Suppressor macrophage treated with lipopolysaccharide for 4 hours (primary cell): ENCODE measurements at regions not wholly inside any gene's neighbourhood (a gene's known extent, or its start where the extent isn't known, plus 50 kb on each side); places are given as distances from the start of the nearest gene placed in this dataset.
"Not testable (repeated sequence)": the region's sequence is repeated elsewhere in the genome, so short reads cannot be mapped to it uniquely, and the experiment has no call there.

Experiments used
- DNase-seq: peaks from one replicate; pipeline ENCODE4 v3.0.0-alpha.2; 2020

DNA sequence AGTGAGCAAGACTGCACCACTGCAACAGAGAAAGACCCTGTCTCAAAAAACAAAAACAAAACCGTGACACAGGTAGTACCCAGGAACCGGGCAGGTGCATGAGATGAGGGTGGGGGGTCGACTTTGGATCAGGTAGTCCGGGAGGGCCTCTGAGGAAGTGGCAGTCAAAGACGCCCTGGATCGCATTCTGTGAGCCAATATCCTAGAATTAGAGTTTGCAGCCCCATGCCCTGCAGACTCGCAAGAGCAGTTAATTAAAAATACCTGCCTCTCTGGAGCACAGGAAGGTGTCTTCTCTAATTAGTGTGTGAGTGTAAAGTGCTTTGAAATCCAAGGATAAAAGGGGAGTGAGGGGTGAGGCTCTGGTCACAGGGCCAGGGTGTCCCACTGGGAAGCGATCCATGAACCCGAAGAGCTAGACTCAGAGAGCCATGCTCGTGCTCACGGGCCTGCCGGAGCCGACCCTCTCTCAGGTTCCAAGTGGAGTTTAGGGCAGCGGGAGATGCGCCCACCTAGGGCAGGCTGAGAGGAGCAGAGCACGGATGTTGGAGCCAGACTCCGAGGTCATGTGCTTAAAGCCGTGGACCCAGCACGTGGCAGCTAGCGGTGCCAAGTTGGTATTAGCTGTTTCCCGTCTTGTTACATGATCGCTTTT is 74.7 kb upstream of the PTPN1 start:
- DNase-seq = no peak

DNA sequence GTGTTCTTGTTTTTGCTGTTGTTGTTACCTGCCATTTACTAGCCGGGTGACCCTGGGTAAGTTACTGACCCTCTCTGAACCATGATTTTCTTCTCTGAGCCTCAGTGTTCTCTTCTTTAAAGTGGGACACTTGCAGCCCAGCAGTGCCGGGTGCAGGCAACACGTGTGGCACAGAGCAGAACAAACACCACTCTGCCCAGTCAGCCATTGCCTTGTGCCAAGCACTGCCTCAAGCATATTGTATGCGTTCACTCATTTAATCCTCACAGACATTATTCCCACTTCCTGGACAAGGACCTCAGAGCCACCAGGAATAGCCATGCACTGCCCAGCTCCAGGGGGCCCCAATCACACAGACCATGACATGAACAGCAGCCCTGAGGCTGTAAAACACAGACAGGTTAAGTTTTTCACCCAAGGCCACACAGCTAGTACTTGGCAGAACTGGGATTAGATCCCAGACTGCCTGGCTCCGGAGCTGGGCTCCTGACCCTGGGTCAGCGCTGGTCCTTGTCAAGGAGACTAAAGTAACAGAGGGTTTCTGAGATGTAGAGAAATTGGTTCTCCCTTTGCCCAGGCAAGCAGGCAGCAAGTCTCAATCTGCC is 74.0 kb upstream of the PTPN1 start:
- no peak for DNase-seq

DNA sequence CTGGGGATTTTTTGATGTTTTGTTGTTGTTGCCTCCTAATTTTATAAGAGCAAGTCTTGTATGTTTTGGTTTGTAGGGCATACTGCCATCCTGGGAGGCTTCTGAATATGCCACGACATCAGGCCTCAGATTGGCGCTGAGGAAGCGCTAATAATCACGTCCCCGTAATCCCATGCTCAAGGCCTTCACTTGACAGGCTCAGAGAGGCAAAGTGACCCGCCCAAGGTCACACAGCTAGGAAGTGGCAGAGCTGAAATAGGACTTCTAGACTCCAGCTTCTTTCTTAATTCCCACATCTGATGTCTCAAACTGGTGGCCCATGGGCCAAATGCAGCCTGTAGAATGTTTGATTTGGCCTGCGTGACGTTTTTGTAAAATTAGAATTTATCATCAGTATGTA is 73.5 kb upstream of the PTPN1 start:
- no peak for DNase-seq

DNA sequence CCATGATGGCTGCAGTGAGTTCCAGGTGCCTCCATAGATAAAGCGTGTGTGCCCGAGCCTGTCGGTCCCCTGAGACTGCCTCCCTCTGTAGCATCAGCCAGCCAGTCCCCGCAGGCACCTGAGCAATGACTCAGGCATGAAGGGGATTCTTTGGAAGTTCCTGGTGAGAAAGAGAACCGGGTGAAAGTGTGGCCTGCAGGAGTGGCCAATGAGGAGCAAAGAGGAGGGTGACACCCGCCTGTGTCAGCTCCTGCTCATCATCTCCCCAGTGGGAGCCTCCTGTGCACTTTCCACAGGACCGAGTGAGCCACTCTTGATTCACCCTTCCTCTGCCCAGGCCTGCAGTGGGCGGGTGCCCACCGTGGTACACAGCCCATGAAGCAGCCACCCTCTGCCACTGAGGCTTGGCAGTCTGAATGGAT is 71.2 kb upstream of the PTPN1 start:
- peak; percentile 84 for DNase-seq

DNA sequence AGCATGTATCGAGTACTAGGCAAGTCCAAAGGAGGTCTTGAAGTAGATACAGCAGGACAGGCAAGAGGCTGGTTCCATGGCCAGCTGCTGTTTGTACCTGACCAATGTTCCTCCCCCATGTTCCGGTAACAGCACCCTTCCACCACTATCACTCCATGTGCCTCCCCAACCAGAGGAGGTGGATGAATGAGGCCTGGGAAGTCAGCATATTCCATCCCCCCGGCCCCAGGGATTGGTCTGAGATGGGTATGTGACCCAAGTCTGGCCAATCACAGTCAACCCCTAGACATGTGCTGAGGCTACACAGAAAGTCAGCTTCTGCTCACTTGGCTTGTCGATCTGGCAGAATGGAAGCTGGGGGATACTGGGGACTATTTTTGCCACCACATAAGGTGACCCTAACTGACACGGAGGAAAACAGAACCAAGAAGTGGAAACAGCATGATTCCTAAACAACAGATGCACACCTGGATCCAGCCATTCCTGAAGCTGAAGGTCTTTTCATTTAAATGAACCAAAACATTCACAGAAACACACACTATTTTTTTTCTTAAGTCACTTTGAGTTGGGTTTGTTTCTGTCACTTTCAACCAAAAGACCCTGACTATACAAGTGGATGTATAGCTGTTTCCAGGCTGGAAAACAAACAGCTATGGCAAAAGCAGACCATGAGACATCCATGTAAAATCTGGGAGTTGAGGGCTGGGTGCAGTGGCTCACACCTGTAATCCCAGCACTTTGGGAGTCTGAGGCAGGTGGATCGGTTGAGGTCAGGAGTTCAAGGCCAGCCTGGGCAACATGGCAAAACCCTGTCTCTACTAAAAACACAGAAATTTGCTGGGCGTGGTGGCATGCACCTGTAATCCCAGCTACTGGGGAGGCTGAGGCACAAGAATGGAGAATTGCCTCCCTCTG is 70.4 kb upstream of the PTPN1 start:
- DNase-seq = no peak

DNA sequence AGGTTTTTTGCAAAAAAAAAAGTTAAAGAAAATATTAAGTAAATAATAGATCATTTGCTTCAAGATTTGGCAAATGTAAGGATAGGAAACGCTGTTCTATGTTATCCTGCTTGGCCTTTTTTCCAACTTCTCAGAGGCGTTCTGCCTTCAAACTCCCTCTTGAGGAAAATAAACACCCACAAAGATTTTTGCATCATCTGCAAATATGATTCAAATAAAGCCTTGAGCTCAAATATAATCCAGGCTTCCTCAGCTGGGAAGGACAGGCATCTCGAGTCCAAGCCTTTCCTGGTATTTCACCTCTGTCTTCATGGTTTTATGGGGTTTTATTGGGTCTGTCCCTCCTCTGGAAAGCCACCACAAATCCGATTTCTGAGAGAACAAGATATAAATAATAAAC is 67.7 kb upstream of the PTPN1 start:
- no peak for DNase-seq

DNA sequence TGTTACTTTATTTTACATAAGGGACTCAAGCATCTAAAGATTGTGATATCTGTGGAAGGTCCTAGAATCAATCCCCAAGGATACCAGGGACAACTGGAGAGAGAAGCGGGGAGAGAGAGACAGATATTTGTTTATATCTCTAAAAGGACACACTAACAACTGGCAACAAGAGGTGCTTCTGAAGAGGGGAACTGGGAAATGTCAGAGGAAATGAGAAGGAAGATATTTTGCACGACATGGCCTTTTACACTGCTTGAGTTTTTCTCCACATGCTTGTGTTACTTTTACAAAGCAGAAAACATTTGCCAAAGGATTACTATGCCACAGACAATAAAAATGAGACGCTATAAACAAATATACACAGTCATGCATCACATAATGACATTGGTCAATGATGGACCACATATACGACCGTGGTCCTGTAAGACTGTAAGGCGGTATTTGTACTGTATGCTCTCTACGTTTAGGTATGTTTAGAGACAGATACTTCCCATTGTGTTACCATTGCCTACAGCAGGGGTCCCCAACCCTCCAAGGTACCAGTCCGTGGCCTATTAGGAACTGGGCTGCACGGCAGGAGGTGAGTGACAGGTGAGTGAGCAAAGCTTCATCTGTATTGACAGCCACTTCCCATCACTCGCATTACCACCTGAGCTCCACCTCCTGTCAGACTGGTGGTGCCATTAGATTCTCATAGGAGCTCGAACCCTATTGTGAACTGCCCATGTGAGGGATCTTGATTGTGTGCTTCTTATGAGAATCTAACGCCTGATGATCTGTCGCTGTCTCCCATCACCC is 64.6 kb upstream of the PTPN1 start:
- peak; percentile 42 for DNase-seq

DNA sequence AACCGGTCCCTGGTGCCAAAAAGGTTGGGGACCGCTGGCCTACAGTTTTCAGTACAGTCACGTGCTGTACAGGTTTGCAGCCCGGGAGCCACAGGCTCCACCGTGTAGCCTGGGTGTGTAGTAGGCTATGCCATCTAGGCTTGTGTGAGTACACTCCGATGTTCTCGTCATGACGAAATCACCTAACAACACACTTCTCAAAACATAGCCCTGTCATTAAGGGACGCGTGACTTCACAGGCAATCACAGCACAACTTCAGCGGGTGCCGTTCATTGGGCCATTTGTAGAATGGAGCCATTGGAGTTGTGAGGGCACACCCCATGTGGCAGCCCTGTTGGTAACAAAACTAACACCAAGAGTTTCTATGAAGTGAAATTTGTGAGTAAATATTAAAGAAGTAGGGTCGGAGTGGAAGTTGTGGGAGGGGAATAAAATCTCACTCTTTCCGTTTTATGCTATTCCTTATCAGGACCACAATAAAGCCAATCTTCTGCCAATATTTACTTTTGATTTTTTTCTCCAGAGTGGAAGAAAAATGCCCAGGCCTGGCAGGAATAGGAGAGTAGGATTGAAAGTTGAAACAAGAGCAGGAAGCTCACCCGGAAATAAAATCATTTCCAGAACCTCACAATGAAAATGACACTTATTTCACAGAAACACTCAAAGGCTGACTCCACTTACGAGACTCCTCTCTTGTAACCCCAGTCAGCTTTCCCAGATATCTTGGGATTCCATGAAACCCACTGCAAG is 63.7 kb upstream of the PTPN1 start:
- peak; percentile 73 for DNase-seq

DNA sequence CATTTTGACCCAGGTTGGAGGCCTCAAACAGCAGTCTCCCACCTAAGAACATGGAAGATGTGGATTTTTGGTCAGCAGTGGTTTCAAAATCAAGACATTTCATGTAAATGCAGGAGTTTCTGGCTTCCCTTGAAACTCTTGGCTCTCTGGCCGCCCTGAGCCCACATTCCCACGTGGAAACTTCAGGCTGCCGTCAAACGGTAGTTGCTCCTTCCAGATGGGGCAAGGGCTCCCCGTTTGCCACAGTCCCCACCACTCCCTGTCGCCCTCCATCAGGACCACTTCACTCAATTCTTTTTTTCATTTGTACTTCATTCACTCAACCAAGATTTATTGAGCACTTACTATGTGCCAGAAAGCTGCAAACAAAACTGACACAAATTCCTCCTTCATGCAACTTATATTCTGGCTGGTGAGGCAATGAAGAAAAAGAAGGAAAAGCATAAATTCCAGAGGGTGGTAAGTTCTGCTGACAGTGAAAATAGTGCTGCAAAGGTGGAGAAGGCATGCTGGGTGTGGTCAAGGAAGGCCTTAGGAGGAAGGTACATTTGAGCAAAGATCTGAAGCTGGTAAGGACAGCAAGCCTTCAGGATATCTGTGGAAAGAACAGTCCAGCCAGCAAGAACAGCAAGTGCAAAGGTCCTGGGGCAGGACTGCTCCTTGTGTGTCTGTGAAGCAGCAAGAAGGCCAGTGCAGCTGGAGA is 62.9 kb upstream of the PTPN1 start:
- DNase-seq = no peak

DNA sequence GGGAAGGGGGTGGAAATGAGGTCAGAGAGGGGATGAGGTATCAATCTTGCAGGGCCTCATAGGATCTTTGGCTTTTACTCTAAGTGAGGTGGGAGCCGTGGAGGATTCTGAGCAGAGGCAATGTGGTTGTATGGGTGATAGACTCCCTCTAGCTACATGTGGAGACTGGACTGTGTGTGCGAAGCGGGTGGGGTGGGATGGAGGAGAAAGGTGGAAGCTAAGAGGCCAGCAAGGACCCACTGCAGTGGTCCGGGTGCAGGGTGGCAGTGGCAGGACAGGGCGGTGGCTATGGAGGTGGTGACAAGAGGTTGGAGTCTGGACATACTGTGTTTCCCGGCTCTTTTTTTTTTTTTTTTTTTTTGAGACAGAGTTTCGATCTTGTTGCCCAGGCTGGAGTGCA is 62.4 kb upstream of the PTPN1 start:
- DNase-seq = no peak

DNA sequence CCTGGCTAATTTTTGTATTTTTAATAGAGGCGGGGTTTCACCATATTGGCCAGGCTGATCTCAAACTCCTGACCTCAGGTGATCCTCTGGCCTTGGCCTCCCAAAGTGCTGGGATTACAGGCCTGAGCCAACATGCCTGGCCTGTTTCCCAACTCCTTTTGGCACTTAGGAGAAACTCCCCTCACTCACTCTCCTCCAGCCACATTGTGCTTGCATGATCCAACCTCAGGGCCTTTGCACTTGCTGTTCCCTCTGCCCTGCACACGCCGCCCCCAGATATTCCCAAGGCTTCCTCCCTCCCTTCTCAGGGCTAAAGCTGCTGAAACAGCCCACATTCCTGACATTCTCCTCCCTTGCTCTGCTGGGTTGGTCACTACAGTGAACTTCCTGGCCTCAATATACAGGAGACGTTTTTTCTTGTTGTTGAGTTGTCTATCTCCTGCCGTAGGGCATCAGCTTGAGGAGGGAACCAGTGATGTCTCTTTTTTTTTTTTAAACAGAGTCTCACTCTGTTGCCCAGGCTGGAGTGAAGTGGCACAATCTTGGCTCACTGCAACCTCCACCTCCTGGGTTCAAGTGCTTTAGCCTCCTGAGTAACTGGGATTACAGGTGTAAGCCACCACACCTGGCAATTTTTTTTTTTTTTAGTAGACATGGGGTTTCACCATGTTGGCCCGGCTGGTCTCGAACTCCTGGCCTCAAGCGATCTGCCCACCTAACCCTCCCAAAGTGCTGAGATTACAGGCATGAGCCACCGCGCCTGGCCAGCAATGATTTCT is 61.4 kb upstream of the PTPN1 start:
- DNase-seq = not testable (repeated sequence)

DNA sequence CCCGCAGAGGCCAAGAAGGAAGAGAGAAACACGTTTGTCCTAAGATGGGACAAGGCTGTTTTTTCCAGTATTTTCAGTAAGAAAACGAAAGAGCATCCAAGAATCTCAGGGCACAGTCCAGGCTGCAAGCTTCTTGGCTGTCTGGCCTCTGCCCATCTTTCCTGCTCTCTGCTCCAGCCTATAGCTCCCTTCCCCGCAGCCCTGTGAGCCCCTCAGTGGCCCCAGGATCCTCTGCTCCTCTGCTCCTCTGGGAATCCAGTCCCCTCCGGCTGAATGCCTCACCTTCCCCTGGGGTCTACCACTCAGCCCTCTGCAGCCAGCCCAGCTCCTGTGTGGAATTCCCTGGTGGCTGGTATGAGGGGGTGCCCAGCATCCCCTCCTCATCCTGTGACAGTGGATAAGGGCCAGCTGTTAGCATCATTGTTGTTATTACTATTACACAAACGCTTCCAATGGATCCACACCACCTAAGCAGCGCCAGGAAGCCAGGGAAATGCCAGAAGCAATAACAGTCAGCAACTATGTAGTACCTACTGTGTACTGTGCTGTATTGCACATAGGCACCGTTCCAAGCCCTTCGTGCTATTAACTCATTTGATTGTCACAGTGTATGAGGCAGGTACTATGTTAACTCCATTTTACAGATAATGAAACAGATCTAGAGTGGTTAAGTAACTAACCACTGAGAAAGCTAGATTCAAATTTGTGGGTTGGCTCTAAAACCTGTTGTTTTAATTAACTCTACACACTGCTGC is 60.3 kb upstream of the PTPN1 start:
- DNase-seq = no peak

DNA sequence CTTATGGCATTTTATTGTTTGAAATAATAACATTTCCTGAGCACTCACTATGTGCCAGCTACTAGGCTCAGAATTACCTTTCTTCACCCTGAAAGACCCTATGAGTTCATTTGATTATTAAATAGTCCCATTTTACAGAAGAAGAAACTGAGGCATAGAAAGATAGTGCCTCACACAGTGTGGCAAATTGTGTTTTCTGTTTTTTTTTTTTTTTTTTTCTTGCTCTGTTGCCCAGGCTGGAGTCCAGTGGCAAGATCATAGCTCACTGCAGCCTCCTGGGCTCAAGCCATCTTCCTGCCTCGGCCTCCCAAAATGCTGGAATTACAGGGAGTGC is 59.7 kb upstream of the PTPN1 start:
- DNase-seq = no peak

DNA sequence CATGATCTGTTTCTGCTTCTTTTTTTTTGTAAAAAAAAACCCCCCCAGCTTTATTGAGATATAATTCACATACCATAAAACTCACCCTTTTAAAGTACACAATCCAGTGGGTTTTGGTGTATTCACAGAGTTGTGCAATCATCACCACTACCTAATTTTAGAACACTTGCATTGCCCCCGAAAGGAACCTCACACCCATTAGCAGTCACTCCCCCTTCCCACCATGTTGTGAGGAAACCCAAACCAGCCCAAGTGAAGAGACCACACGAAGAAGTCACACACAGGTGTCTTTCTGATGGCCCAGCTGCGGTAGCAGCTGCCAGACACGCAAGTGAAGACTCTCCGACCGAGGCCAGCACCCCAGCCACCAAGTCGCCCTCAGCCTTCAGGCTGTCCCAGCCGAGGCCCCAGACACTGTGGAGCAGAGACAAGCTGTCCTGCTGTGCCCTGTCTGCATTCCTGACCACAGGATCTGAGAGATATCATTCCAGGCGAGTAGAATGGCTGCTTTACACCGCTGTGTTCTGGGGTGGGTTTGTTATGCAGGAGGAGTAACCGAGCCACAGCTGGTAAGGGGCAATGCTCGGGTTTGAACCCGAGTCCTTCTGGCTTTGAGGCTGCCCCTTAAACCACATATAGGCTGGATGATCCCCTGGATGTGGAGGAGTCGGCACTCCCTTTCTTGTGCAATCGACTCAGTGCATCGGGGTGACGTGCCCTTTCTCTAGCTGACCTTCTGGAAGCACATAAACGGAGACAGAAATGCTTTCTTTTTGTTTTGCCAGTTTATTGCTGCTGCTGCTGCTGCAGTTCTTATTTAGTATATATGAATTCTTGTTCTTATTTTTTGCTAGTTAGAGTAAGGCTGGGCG is 59.1 kb upstream of the PTPN1 start:
- DNase-seq = peak; percentile 89

DNA sequence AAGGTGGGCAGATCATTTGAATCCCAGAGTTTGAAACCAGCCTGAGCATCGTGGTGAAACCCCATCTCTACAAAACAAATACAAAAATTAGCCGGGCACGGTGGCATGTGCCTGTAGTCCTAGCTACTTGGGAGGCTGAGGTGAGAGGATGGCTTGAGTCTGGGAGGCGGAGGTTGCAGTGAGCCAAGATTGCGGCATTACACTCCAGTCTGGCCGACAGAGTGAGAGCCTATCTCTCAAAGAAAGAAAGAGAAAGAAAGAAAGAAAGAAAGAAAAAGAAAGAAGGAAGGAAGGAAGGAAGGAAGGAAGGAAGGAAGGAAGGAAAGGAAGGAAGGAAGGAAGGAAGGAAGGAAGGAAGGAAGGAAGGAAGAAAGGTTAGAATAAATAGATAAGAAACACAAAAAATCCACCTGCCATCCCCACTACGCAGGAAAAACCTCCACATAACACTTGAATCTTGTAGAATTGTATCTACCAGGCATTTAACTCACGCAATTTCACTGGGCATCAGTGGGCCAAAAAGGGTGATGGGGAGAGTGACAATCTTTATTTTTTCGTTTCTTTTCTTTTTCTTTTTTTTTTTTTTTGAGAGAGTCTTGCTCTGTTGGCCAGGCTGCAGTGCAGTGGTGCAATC is 58.3 kb upstream of the PTPN1 start:
- DNase-seq = not testable (repeated sequence)

DNA sequence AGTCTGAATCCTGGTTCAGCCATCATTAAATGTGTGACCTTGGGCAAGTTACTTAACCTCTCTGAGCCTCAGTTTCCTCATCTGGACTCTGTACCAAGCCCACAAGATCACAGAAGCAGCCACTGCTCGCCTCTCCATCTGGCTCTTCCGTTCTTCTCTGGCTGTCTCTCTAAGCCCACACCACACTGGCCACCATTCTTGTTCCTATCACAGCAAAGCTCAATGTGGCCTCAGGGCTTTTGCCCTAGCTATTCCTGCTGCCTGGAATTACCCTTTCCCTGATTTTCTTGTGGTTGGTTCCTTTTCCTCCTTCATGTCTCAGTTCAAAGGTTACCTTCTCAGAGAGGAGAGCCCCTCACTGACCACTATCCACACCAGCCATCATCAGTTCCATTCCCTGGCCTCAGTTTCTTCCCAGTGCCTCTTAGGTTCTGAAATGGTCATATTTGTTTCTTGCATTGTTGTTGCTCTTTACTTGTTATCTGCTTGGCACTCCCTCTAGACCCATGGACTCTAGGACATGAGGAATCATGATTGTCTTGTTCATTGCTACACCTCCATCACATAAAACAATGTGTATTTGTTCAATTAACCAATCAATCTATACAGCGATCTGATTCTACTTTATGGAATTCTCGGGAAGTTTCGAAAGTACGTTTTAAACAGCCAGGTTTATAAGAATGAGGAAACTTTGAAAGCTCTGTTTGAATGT is 56.5 kb upstream of the PTPN1 start:
- no peak for DNase-seq

DNA sequence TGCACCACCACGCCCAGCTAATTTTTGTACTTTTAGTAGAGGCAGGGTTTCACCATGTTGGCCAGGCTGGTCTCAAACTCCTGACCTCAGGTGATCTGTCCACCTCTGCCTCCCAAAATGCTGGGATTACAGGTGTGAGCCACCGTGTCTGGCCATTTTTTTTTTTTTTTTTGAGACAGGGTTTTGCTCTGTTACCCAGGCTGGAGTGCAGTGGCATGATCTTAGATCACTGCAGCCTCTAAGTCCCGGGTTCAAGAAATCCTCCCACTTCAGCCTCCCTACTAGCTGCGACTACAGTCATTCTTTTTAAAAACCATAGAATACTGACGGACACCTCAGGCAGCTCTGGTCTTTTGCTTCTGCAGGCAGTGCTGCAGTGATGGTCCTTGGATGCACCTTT is 54.9 kb upstream of the PTPN1 start:
- DNase-seq = not testable (repeated sequence)
